Activated naive CD4-positive, alpha-beta T cell treated with anti-CD3 and anti-CD28 coated beads, Interleukin-2, amount 50 U/mL, for 16 hours (primary cell): ENCODE measurements at regions not wholly inside any gene's neighbourhood (a gene's known extent, or its start where the extent isn't known, plus 50 kb on each side); places are given as distances from the start of the nearest gene placed in this dataset.

Experiments used
- DNase-seq: peaks from one replicate; pipeline ENCODE4 v3.0.0-alpha.2; 2020

- DNase-seq = no peak
Measured at GRCh38 chr20:58138395-58138794, 90.1 kb downstream of the ANKRD60 start.

GRCh38 chr20:58137651-58138265 lies 90.7 kb downstream of the ANKRD60 start:
- no peak for DNase-seq

GRCh38 chr20:58137236-58137635 lies 91.2 kb downstream of the ANKRD60 start:
- no peak for DNase-seq

GRCh38 chr20:58136149-58136484 lies 92.3 kb downstream of the ANKRD60 start:
- DNase-seq = no peak

- no peak for DNase-seq
Measured at GRCh38 chr20:58135441-58136148, 92.9 kb downstream of the ANKRD60 start.

- no peak for DNase-seq
Measured at GRCh38 chr20:58133020-58133808, 95.2 kb downstream of the ANKRD60 start.

GRCh38 chr20:58131551-58132142 lies 96.8 kb downstream of the ANKRD60 start:
- DNase-seq = no peak

GRCh38 chr20:58131151-58131550 lies 97.3 kb downstream of the ANKRD60 start:
- no peak for DNase-seq

GRCh38 chr20:58130581-58130980 lies 97.9 kb downstream of the ANKRD60 start:
- DNase-seq = no peak

- no peak for DNase-seq
Measured at GRCh38 chr20:58130156-58130555, 98.3 kb downstream of the ANKRD60 start.

- no peak for DNase-seq
Measured at GRCh38 chr20:58129721-58130151, 98.7 kb downstream of the ANKRD60 start.

- no peak for DNase-seq
Measured at GRCh38 chr20:58128635-58129625, 99.5 kb downstream of the ANKRD60 start.

- no peak for DNase-seq
Measured at GRCh38 chr20:58127701-58128111, 100.7 kb downstream of the ANKRD60 start.

- no peak for DNase-seq
Measured at GRCh38 chr20:58125726-58126125, 102.7 kb downstream of the ANKRD60 start.

- no peak for DNase-seq
Measured at GRCh38 chr20:58117944-58118343, 110.5 kb downstream of the ANKRD60 start.

GRCh38 chr20:58116505-58116904 lies 111.9 kb downstream of the ANKRD60 start:
- DNase-seq = no peak

- DNase-seq = no peak
Measured at GRCh38 chr20:58113716-58114115, 114.7 kb downstream of the ANKRD60 start.

GRCh38 chr20:58112017-58112781 lies 116.3 kb downstream of the ANKRD60 start:
- no peak for DNase-seq

GRCh38 chr20:58111310-58112016 lies 117.0 kb downstream of the ANKRD60 start:
- DNase-seq = no peak

- DNase-seq = no peak
Measured at GRCh38 chr20:58109918-58110635, 118.4 kb downstream of the ANKRD60 start.
